HCT116 (cell line): ENCODE measurements at regions not wholly inside any gene's neighbourhood (a gene's known extent, or its start where the extent isn't known, plus 50 kb on each side); places are given as distances from the start of the nearest gene placed in this dataset.

Experiments
- ATAC-seq: fragments of 200-7000 bp; cut with Tn5 transposase; 2 replicates; pipeline ENCODE4 v1.9.1; 2020; ENCODE audit warnings: mild to moderate bottlenecking, moderate library complexity
- BruUV-seq: library from RNA; stranded (reverse); fragments of 400-500 nt; replicated peaks from 2 replicates; lab custom pipeline; 2021; lab: Mats Ljungman, UMichigan
- CTCF ChIA-PET: fragments of 300-600 bp; sonication (Branson Sonifier 250); formaldehyde crosslinking; loops from one replicate; lab custom pipeline; 2021; ENCODE audit warnings: antibody characterized with exemption; lab: Charles Lee
- POLR2A ChIA-PET: fragments of 300-600, 350-600 bp; sonication (Branson Sonifier 250); formaldehyde crosslinking; loops from one replicate; lab custom pipeline; 2021; ENCODE audit warnings: antibody characterized with exemption; lab: Charles Lee
- RAD21 ChIA-PET, 2 experiments: fragments of 300-600 bp; sonication (Branson Sonifier 250); formaldehyde crosslinking; loops; one replicate each; lab custom pipeline; 2023; ENCODE audit warnings: low total read pairs in 2 of 2; ENCODE audit not compliant: uncharacterized antibody in 2 of 2, unreplicated experiment in 2 of 2, low non-redundant PET in 1 of 2; lab: Charles Lee
- DNase-seq: peaks from one replicate; pipeline ENCODE4 v3.0.0-alpha.2; 2010; ENCODE audit warnings: low read depth, low spot score
- H2AFZ ChIP-seq: fragments of 200-600 bp; shearing (Covaris generic), sonication (generic); 2 replicates; pipeline ENCODE4 v1.6.1; 2017; ENCODE audit warnings: low read depth, mixed run types, mixed read lengths, antibody characterized with exemption, low read length; ENCODE audit not compliant: poor library complexity, severe bottlenecking
- H3K27ac ChIP-seq: 2 replicates; pipeline ENCODE4 v1.5.1; 2012; ENCODE audit warnings: low read depth, low read length
- H3K27me3 ChIP-seq: fragments of 200-600 bp; sonication (generic); 2 replicates; pipeline ENCODE4 v1.6.1; 2016; ENCODE audit warnings: mixed run types, low read length, mixed read lengths; ENCODE audit not compliant: insufficient read depth
- H3K36me3 ChIP-seq, 2 experiments: fragments of 200-500 bp in 1 of 2; fragments of 200-600 bp in 1 of 2; sonication (Bioruptor generic) in 1 of 2; sonication (generic) in 1 of 2; 2 replicates each; pipeline versions ENCODE4 v1.5.1 to v1.6.1; 2014 to 2016; ENCODE audit warnings: low read length in 2 of 2, inconsistent platforms in 1 of 2, mixed read lengths in 1 of 2, mixed run types in 1 of 2; ENCODE audit not compliant: insufficient read depth in 2 of 2, control insufficient read depth in 1 of 2
- H3K4me1 ChIP-seq, 2 experiments: fragments of 200-600 bp in 1 of 2; sonication (generic) in 1 of 2; 2 replicates each; pipeline versions ENCODE4 v1.5.1 to v1.6.1; 2012 to 2017; ENCODE audit warnings: low read length in 2 of 2, inconsistent platforms in 1 of 2, mild to moderate bottlenecking in 1 of 2, mixed read lengths in 1 of 2, mixed run types in 1 of 2, moderate library complexity in 1 of 2; ENCODE audit not compliant: insufficient read depth in 2 of 2, control insufficient read depth in 1 of 2
- H3K4me2 ChIP-seq: fragments of 200-600 bp; sonication (generic); 2 replicates; pipeline ENCODE4 v1.6.1; 2017; ENCODE audit warnings: mixed run types, low read length, mixed read lengths
- H3K4me3 ChIP-seq, 2 experiments: fragments of 200-600 bp in 1 of 2; sonication (generic) in 1 of 2; replicated peaks in 1 of 2; 2 replicates each; pipeline ENCODE4 v1.5.1; 2011 to 2016; ENCODE audit warnings: low read length in 2 of 2, control low read depth in 1 of 2, low read depth in 1 of 2, mild to moderate bottlenecking in 1 of 2, mixed read lengths in 1 of 2, mixed run types in 1 of 2
- H3K79me2 ChIP-seq: fragments of 200-600 bp; sonication (generic); 2 replicates; pipeline ENCODE4 v1.6.1; 2017; ENCODE audit warnings: mild to moderate bottlenecking, mixed run types, low read length, moderate library complexity, mixed read lengths; ENCODE audit not compliant: insufficient read depth
- H3K9ac ChIP-seq: fragments of 200-600 bp; sonication (generic); 2 replicates; pipeline ENCODE4 v1.6.1; 2016; ENCODE audit warnings: low read length, mixed read lengths
- H3K9me2 ChIP-seq: fragments of 200-600 bp; sonication (generic), shearing (Covaris generic); 2 replicates; pipeline ENCODE4 v1.6.1; 2017; ENCODE audit warnings: mixed run types, mild to moderate bottlenecking, moderate library complexity; ENCODE audit not compliant: insufficient read depth
- H3K9me3 ChIP-seq, 2 experiments: fragments of 200-500 bp in 1 of 2; fragments of 200-600 bp in 1 of 2; sonication (Bioruptor generic) in 1 of 2; sonication (generic) in 1 of 2; 2 replicates each; pipeline ENCODE4 v1.6.1; 2014 to 2017; ENCODE audit warnings: low read length in 2 of 2, mixed read lengths in 2 of 2, inconsistent platforms in 1 of 2, low read depth in 1 of 2, mild to moderate bottlenecking in 1 of 2, mixed run types in 1 of 2, moderate library complexity in 1 of 2; ENCODE audit not compliant: control insufficient read depth in 1 of 2, insufficient read depth in 1 of 2
- H4K20me1 ChIP-seq: fragments of 200-600 bp; sonication (generic), shearing (Covaris generic); 2 replicates; pipeline ENCODE4 v1.6.1; 2017; ENCODE audit warnings: mixed run types, mild to moderate bottlenecking, moderate library complexity; ENCODE audit not compliant: insufficient read depth
- CBX3 ChIP-seq: IDR thresholded peaks from 2 replicates; pipeline ENCODE4 v1.6.1; 2012; ENCODE audit warnings: low read depth
- EGR1 ChIP-seq: IDR thresholded peaks from 2 replicates; pipeline ENCODE4 v1.6.1; 2012; ENCODE audit warnings: low read depth
- EZH2phosphoT487 ChIP-seq: fragments of 200-600 bp; IDR thresholded peaks from 2 replicates; pipeline ENCODE4 v1.6.1; 2018; ENCODE audit warnings: antibody characterized with exemption, borderline replicate concordance
- SRF ChIP-seq: IDR thresholded peaks from 2 replicates; pipeline ENCODE4 v1.6.1; 2012; ENCODE audit warnings: low read depth
- YY1 ChIP-seq: IDR thresholded peaks from 2 replicates; pipeline ENCODE4 v1.6.1; 2011; ENCODE audit warnings: low read length, low read depth, moderate library complexity, mild to moderate bottlenecking; ENCODE audit not compliant: insufficient replicate concordance; ENCODE audit errors: extremely low read depth
- intact Hi-C: fragments of 100-400 bp; cut with micrococcal nuclease; formaldehyde crosslinking; loops from 2 replicates; pipeline ENCODE4 v1.10.0; 2022
- TF ChIP-seq, protein P1 (sequence below), 3 experiments: fragments of 200-600 bp in 1 of 3; sonication (generic) in 1 of 3; IDR thresholded peaks in 2 of 3; conservative IDR thresholded peaks in 1 of 3; 2 replicates each; pipeline ENCODE4 v1.5.1; 2012 to 2017; ENCODE audit warnings: low read depth in 2 of 3, low read length in 2 of 3, antibody characterized with exemption in 1 of 3, borderline replicate concordance in 1 of 3, control low read depth in 1 of 3, mild to moderate bottlenecking in 1 of 3, mixed read lengths in 1 of 3, mixed run types in 1 of 3, moderate library complexity in 1 of 3; ENCODE audit not compliant: insufficient read depth in 1 of 3
- TF ChIP-seq, protein P2 (sequence below): IDR thresholded peaks from 2 replicates; pipeline ENCODE4 v1.6.1; 2012
- TF ChIP-seq, protein P3 (sequence below): IDR thresholded peaks from 2 replicates; pipeline ENCODE4 v1.6.1; 2011; ENCODE audit warnings: mild to moderate bottlenecking, low read length, moderate library complexity; ENCODE audit not compliant: insufficient replicate concordance; ENCODE audit errors: extremely low read depth

DNA sequence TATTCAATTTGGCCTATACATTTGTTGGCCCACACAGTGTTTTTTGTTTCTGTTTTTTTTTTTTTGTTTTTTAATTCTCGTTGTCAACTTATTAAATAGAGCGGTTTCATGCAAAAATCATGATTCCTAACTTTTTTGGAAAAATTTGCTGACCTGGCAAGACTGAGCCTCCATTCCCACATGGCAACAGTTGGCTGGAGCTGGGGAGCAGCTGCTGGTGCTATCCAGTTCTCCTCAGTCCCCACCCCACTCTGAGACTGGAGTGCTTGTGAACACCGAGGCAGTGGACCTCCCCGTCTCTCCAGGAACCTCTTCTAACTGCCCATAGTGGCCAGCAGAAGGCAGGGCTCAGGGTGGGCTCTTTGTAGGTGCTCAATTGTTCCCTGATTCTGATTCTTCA is 95.7 kb upstream of the OTUD4 start:
- Histone ChIP-seq H3K4me1 (peaks cover 0 to 9% of the 10 kb centered on the region in 2 experiments; a peak in 2 of 4 replicates), H3K36me3 (no peaks in the 10 kb centered on the region), H3K9me2 (no peaks in the 10 kb centered on the region), H3K27me3 (no peaks in the 10 kb centered on the region), H2AFZ (no peak overlapping the region), H3K9ac (no peak overlapping the region), H3K9me3 (no peaks in the 10 kb centered on the region), H3K27ac (no peak overlapping the region), H3K4me3 (no peak overlapping the region), H4K20me1 (no peaks in the 10 kb centered on the region), H3K4me2 (no peak overlapping the region), H3K79me2 (no peaks in the 10 kb centered on the region)
- TF ChIP-seq EZH2phosphoT487 = no peak
- no peak for TF ChIP-seq EGR1
- TF ChIP-seq, protein P1, sequence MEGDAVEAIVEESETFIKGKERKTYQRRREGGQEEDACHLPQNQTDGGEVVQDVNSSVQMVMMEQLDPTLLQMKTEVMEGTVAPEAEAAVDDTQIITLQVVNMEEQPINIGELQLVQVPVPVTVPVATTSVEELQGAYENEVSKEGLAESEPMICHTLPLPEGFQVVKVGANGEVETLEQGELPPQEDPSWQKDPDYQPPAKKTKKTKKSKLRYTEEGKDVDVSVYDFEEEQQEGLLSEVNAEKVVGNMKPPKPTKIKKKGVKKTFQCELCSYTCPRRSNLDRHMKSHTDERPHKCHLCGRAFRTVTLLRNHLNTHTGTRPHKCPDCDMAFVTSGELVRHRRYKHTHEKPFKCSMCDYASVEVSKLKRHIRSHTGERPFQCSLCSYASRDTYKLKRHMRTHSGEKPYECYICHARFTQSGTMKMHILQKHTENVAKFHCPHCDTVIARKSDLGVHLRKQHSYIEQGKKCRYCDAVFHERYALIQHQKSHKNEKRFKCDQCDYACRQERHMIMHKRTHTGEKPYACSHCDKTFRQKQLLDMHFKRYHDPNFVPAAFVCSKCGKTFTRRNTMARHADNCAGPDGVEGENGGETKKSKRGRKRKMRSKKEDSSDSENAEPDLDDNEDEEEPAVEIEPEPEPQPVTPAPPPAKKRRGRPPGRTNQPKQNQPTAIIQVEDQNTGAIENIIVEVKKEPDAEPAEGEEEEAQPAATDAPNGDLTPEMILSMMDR (IDR thresholded peaks at IDR 0.05 in 2 of 3, conservative IDR thresholded peaks at IDR 0.05 in 1 of 3; ENCODE audit: borderline replicate concordance in 1 of 3, insufficient read depth in 1 of 3, low read depth in 2 of 3, low read length in 2 of 3) = no peak
- TF ChIP-seq, protein P2, sequence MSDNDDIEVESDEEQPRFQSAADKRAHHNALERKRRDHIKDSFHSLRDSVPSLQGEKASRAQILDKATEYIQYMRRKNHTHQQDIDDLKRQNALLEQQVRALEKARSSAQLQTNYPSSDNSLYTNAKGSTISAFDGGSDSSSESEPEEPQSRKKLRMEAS = no peak
- TF ChIP-seq, protein P3, sequence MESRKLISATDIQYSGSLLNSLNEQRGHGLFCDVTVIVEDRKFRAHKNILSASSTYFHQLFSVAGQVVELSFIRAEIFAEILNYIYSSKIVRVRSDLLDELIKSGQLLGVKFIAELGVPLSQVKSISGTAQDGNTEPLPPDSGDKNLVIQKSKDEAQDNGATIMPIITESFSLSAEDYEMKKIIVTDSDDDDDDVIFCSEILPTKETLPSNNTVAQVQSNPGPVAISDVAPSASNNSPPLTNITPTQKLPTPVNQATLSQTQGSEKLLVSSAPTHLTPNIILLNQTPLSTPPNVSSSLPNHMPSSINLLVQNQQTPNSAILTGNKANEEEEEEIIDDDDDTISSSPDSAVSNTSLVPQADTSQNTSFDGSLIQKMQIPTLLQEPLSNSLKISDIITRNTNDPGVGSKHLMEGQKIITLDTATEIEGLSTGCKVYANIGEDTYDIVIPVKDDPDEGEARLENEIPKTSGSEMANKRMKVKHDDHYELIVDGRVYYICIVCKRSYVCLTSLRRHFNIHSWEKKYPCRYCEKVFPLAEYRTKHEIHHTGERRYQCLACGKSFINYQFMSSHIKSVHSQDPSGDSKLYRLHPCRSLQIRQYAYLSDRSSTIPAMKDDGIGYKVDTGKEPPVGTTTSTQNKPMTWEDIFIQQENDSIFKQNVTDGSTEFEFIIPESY = no peak
- TF ChIP-seq CBX3 = no peak
- no peak for TF ChIP-seq YY1
- TF ChIP-seq SRF = no peak
- BruUV-seq = no TSS peak
- POLR2A ChIA-PET = no interaction called here
- intact Hi-C loops = no loop called here
- CTCF ChIA-PET = interaction anchor here (1.0 kb wide), 1 partner anchor 281 kb away, joined by 3 read pairs; no protein-coding TSS in a partner anchor
- ATAC-seq (no peak), DNase-seq (no peak)
- RAD21 ChIA-PET = no interaction called here
